AG09319 (cell line): ENCODE measurements at regions not wholly inside any gene's neighbourhood (a gene's known extent, or its start where the extent isn't known, plus 50 kb on each side); places are given as distances from the start of the nearest gene placed in this dataset.

Experiments
- DNase-seq: peaks from one replicate; pipeline ENCODE4 v3.0.0-alpha.2; 2010; ENCODE audit warnings: low read depth; ENCODE audit errors: extremely low read depth
- CTCF ChIP-seq: IDR thresholded peaks from 2 replicates; pipeline ENCODE4 v1.5.1; 2011; ENCODE audit warnings: low read depth, mild to moderate bottlenecking, inconsistent platforms, low read length, moderate library complexity

DNA sequence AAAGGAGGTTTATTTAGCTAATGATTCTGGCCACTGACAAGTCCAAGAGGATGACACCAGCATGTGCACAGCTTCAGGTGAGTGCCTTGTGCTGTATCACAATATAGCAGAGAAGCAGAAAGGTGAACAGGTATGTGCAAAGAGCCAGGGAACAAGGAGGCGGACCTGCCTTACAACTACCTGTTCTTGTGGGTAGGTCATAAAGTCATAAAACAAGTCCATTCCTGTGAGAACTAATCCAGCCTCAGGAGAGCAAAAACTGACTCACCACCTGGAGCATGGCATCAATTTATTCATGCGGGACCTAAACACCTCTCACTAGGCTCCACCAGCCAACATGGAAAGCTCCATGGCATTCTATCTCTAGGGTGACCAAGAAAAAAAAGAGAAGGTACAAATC lies 234.2 kb downstream of the ASXL3 start:
- DNase-seq: no peak
- TF ChIP-seq CTCF: no peak

GRCh38 chr18:33805592-33805991 lies 227.6 kb downstream of the ASXL3 start:
- TF ChIP-seq CTCF: no peak

GRCh38 chr18:33804258-33804657 lies 226.2 kb downstream of the ASXL3 start:
- no peak for DNase-seq
- TF ChIP-seq CTCF: no peak

More at GRCh38 chr18:33805592-33805991, 227.6 kb downstream of the ASXL3 start:
- DNase-seq: no peak

DNA sequence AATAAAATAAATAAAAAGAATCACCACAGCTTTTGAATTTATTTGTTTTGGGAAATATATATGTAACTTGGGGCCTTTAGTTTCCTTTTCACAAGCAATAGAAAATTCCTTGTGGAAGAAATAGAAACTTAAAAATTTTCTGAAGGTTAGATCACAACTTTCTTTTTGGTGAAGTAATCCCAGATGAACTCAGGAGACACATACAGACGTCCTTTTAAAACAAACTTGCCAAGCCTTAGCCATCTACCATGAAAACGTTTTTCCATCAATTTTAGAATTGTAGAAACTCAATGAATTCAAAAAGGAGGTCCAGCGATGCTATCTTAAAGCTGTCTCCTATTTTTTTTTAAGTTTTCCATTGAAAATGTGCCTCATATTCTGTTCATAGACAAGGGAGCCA lies 225.6 kb downstream of the ASXL3 start:
- no peak for TF ChIP-seq CTCF
- no peak for DNase-seq

DNA sequence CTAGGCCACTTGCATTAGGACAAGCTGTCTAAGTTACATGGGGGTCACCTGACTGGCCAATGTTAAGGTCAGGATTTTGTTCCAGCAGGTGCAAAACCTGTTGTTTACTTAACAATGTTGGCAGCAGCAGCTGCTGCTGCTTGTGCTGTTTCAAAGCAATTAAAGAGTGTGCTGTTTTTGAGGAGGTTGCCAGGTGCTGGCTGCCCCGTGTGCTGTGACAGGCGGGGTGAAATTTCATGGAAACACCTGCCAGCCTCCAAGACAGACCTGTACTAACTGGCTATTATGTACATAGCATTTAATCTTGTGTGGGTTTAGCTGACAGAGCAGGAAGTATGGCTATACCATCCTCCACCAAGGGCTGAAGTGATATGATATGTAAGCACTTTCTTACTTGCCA lies 224.9 kb downstream of the ASXL3 start:
- DNase-seq: no peak
- no peak for TF ChIP-seq CTCF
